GM18502 (cell line): ENCODE measurements at regions not wholly inside any gene's neighbourhood (a gene's known extent, or its start where the extent isn't known, plus 50 kb on each side); places are given as distances from the start of the nearest gene placed in this dataset.

Source experiments
- ATAC-seq: cut with Tn5 transposase; IDR thresholded peaks from one replicate; pipeline ENCODE4 v1.9.1; 2021; ENCODE audit warnings: mild to moderate bottlenecking; ENCODE audit not compliant: unreplicated experiment, poor library complexity

DNA sequence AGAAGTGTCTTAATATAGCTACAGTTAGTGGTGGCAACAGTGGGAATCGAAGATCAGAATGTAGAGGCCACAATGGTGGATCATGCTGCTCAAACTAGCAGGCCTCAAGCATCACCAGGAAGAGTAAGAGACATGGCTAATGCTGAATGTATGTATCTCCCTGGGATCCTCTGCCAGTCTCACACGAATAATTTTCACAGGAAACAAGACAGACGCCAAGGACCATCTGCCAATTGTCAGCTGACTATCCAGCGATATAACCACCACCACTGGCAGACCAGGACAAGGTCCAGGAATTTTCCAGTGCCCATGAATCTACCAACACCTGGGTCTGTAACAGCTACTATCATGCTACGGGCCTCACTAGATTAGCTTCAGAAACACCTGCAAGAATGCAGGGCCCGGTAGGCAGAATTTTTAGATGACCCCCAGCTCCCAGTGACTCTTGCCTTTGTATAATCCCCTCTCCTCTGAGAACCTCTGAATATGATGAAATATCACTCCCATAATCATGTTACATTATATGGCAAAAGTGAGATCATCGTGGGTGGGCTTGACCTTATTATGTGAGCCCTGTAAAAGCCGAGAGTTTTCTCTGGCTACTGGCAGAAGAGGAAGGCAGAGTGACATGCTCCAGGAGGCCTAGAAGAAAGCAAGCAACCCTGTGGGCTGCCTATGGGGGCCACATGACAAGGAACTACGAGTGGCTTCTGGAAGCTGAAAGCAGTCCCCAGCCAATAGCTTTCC lies 429.8 kb downstream of the BCOR start:
- ATAC-seq = no peak

DNA sequence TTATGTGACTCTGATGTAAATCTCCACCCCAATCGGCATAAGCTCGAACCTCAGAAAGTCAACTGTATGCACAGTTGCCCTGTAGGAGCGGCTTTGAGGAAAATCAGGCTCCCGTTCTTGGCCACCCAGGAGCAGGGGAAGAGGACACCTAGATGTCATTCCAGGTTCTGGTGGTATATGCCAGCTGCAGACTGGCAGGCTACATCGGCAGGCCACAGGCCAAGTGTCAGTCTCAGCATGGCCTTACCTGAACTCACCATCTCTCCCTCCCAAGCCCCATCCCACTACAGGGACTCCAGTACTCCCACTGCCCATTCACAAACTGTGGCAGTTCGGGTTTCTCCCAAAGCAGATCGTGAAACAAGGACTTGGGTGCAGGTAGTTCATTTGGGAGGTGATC lies 428.1 kb downstream of the BCOR start:
- ATAC-seq = no peak

DNA sequence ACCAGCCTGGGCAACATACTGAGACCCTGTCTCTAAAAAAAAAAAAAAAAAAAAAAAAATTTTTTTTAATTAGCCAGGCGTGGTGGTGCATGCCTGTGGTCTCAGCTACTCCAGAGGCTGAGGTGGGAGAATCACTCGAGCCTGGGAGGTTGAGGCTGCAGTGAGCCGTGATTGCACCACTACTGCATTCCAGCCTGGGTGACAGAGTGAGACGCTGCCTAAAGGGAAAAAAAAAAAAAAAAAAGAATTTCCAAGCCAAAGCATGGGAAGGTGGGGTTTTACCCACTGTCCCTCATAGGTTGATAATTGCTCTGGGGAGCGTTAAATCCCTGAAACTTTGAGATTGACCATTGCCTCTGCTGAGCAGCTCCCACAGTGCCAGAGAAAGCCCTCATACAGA lies 427.5 kb downstream of the BCOR start:
- no peak for ATAC-seq

DNA sequence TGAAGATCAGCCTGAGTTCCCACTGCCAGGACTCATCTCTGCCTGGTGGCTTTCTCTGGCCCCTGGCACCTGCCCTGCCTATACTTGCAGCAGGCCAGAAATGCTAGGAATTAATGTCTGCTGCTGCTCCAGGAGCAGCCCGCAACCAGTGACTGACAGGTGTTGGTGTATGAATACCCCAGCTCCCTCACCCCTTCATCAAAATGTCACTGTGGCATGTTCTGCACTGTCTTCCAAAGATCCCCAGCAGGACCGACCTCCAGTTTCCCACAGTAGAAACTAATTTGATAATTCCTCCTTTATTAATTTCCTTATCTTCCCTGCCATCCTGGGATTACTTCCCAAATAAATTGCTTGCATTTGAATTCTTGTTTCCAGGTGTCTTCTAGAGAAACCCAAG lies 425.4 kb downstream of the BCOR start:
- no peak for ATAC-seq

DNA sequence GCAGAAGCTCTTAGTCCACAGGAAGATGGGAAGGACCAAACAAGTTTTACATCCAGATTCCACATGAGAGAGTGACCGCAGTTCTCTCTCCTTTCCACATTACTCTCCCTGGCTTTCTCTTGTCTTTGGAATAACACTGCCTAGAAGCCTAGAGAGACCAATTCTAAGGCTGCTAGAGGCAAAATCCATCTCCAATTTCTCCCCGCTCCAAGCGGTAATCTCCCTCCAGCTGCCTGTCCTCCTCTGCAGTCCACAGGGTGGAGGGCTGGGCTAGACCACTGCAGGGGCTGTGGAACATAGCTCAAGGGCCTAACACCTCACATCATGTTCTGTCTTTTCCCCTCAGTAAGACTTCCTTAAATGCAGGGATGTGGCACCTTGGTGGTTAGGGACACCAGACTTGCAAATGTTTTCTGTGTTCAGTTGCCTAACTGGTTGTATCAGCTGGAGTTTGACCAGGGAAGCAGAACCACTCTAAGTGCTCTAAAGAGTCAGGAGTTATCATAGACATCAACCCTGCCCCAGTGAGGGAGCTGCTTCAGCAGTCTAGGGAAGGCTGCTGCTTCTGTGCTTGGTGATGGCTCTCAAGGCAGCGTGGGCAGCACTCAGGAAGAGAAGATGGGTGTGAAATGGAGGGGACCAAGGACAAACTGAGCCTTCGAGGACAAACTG lies 423.1 kb downstream of the BCOR start:
- ATAC-seq = no peak

DNA sequence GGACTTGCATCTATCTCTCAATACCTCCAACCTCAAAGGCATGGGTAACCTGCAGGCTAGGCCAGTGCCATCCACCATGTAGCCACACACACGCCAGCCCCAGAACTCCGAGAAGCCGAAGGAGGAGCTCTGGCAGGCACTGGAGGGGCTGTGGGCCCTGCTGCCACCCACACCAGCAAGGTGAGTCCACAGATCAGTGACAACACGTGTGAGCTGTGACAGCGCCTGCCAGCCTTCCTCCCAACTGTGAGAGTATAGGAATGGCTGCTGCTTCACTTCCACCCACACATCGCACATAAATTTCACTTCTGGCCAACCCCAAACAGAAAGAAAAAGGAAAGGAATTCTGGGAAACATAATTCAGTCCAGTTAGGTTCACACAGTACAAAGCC lies 422.6 kb downstream of the BCOR start:
- ATAC-seq = no peak

DNA sequence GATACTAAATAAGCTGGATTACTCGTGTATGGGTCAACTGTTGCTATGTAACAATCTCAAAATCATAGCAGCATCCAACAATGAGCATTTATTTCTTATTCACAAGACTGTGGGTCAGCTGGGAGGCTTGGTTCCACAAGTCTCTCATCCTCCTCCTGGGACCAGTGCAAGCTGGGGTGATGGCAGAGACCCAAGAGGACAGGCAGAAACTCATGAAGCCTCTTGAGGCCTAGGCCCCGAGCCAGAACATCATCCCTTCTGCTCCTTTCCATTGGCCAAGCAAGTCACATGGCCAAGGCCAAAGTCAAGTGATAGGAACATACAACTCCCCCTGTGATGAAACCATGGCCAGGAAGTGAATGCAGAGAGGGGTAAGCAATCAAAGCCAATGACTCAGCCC lies 422.1 kb downstream of the BCOR start:
- no peak for ATAC-seq

DNA sequence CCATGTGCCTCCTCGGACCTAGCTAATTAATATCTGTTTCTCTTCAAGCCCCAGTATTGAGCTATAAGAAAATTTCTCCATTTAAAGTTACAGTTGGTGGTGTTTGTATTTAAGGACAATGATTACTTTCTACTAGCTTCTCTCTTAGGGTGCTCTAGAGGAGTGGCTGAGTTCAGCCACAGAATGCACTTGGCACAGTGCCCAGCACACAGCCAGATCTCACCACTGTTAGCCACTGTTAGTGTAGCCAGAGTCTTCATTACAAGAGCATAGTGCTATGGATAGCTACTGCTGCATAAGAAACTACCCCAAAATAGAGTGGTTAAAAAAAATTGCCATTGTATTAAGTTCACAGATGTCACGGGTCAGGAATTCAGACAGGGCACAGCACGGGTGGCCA lies 421.3 kb downstream of the BCOR start:
- ATAC-seq = no peak

DNA sequence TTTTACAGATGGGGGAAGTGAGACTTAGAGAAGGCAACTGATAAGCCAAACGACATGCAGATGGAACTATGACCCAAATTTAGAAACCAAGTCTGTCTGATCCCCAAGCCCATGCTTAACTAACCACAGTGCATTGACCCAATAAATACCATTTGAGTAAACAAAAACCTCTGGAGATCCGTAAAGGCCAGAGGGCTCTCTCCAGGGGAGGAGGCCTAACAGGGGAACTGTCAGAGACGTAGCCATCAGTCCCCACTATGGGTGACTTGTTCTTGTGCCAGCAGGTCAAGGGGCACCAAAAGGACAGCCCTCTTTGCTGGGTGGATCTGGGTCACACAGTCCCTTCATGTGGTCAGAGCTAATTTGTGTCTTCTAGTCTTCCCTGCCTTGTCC lies 420.2 kb downstream of the BCOR start:
- ATAC-seq = no peak

DNA sequence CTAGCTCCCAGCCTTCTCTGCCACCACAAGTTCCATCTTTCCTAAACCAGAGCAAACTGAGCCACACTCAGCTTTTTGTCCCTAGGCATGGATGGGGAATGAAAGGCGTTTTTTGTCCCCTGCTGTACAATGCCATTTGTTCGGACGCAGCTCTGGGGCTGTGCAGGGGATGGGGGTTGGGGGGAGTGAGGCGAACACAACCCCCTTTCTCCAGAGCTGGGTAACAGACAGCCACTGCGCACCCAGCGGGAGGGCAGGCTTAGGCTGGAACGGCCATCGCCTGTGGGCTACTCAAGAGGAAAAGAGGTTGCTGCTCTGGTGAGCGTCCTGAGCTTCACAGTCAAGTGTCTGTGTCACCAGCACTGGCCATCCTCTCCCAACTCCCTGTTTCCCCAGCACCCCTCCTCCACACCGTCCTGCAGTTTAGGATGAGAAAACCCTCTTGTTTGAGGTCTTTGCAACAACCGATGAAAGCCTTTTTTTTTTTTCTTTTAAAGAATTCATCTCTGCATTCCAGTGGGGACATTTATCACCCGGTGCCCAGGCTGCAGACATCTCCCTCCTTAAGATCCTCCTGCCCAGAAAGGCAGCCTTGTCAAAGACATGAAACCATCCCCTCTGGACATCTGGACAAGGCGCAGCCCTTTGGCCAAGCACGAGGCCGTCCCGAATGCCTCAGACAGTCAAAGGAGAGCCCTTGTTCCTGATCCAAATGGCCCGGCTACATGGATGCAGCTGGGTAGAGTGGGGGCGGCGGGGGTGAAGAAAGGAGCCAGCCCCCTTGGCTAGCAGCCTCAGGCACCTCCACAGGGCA lies 419.6 kb downstream of the BCOR start:
- ATAC-seq = no peak

DNA sequence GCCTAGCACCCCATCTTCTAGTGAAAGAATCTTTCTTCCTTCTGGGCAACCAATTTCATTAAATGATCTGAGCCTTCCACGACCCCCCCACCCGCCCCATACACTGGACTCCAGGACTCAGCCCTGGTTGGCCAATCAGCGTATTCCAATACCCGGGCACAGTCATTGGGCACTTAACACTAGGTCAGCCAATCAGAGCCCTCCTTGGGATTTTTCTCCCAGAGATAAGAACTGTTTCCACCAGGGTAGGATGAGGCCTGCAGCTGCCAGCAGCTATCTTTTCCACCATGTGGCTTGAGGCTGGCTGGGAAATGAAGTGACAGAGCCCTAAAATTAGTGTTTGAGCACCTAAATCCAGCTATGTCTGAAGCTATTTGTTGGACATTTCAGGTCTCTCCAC lies 418.8 kb downstream of the BCOR start:
- ATAC-seq = no peak

DNA sequence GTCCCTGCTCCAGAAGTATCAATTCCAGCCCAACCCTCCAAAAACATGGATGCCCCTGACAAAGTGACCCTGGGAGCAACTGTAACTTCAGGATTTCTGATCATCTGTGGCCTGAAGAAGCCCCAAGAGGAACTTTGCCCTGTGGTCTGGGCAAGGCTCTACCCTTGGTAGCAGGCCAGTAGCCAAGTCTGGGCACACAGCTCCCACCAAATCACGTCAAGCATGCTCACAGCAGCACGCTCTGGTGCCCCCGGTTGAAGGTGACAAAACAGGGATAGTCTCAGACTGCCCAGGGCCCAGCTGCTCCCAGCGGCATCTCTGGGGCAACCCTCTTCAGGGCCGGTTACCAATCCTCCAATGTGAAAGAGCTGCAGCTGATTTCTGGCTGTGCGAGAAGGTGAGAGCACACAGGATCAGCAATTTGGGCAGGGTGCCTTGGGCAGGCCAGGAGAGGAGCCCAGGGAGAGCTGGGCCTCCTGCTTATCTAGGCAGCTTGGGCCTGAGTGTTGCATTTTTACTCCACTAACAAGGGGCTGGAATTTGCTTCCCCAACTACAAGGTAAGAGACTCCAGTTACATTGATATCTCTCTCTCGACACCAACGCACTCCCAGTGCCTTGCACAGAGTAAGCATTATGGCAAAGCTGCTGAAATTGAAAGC lies 418.1 kb downstream of the BCOR start:
- no peak for ATAC-seq

DNA sequence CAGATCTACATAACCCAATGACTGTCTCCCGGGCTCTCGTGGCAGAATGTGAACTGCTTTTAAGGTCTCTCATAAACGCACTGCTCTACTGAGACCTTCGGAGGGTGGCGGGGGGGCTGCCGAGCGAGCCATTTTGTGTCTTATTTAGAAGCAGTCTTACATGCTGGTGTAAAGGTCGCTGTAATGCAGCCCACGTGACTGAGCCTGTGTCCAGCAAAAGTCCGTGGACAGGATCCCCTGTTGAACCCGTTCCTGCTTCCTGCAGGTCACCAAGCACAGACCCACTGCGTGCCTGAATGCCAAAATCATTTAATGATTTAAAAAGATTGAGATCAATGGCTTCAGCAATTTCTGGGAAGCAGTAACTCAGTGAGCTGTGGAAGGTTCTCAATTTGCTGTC lies 415.9 kb downstream of the BCOR start:
- ATAC-seq = no peak

DNA sequence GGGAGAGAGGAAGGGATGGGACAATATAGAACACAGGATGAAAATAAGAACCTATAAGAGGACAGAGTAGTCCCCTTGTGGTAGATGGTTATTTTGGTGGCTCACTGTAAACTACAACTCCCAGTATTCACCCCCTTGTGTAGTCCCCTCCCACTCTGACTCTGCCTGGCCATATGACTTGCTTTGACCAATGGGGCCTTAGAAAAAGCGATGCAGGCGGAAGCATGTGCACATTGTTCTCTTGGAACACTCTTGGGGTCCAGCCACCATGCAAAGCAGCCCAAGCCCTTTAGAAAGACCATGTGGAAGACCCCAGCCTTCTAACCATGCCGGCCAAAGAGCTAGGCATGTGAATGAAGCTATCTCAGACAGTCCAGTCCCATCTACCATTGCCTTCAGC lies 415.0 kb downstream of the BCOR start:
- no peak for ATAC-seq

DNA sequence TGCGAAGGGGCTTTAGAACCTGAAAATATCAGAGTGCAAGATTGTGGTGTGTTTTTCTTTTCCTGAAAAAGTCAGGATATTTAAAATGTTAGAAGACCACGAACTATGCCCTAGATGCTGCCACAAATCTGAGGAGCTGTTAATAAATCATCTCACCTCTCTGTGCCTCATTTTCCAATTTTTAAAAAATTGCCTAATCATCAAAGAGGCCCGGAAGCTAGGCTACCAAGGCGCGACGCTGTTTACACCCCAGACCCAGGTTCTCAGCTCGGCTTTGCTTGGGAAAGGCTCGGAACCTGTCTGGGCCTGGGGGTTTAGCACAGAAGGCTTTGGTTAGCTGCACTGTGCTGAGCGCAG lies 409.6 kb downstream of the BCOR start:
- no peak for ATAC-seq

DNA sequence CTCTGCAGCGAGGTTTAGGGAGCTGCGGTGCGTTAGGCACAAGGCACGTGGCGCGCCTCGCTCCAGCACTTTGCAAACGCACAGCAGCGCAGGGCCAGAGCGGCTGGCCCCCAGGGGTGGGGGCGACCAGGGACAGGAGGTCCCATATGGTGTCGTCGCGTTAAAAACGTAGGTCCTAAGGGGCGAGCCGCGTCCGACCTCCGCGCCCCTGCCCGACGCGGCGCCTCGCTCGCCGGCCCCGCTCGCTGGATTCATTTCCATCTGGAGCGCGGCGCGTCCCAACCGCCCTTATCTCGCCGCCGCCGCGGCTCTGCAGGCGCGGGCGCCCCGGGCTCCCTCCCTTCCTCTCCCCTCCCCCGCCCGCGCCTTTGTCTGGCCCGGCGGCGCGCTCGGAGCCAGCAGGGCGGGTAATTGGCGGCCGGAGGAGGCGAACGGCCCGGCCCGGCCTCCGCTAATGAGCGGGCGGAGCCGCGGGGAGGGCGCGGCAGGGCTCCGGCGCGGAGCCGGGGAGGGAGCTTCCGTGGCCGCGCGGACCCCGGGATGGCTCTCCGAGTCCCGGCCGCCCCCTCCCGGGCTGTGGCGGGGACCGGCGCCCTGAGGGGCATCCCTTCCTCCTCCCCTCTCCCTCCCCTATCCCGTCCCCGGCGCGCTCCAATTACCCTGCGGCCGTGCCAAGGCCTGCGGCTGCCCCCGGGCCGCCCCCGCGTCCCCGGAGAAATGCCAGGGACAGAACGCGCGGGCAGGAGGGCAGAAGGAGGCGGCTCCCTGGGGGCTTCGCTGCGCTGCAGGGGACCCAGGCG lies 409.0 kb downstream of the BCOR start:
- ATAC-seq = no peak

DNA sequence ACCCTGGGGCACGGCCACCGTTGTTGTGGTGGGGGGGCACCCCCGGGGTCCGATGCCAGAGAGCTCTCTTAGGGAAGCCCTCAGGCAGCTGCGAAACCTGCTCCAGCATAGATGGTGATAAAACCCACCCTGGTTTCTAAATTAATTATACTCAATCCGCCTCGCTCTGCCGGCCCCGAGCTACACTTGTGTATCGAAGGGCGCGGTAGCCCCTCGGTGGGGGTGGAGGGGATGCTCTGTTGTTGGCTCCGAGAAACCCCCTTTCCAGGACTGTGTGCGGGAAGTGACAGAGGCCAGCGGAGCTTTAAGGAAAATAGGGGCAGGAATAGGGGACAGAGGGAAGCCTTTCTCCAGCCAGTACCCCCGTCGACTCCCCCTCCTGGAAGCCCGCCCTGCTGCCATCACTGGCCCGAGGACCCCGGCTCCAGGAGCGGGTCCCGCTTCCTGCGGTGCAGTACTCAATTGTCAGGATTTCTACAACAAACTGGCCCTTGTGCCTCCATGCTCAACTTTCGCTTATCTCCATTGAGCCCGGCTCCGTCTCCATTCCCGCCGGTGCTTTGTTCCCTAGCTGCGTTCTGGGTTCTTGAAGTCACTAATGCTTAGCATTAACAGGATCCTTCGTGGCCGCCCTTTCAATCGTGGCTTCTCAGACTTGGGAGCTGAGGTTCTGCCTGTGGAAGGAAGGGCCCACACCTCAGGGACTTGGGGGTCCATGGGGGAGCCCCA lies 408.2 kb downstream of the BCOR start:
- ATAC-seq = no peak

DNA sequence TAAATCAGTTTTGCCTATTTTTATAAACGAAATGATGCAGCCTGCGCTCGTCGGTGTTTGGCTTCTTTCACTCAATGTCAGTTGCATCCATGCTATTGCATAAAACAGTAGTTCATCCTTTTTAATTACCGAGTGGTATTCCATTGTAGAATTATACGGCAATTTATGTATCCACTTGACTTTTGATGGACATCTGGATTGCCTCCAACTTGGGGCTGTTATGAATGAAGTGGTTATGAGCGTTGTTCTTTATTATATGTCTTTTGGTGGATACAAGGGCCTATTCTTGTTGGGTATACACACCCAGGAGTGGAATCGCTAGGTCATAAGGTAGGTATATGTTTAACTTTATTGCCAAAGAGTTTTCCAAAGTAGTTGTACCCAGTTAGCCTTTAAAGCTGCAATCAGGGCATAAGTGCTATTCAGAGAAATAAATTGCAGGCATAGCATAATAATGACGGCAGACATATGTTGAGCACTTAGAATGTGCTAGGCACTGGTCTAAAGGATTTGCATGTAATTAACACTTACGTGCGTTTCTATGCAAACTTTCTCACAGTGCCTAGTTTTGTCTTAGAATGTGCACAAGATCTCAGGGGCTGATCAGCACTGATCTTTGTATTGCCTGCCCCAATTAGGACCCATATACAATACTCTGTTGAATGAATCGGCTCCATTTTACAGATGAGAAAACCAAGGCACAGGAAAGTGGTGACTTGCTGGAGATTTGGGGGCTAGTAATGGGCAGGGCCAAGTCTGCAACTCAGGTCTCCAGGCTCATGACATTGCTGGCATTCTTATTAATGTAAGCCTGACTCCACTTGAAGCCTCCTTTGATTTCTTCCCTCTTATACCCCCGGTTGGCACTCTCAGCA lies 407.0 kb downstream of the BCOR start:
- no peak for ATAC-seq

DNA sequence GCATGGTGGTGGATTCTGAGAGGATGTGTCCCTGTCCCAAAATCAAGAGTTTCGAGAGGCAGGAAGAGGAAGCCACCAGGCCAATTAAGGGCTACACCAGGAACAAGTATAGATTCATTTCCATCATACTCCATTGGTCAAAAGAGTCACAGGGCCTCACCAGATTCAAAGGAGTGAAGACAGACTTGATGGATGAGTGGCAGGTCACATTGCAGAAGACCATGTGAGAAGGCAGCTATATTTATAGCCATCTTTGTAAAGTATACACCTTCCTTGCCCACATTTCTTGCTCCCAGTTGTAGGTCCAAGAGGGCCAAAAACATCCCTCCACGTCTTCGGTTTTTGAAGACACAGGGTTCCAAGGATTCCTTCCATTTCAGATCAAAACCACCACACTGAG lies 406.0 kb downstream of the BCOR start:
- no peak for ATAC-seq
